ENCODE measurements at regions not wholly inside any gene's neighbourhood (a gene's known extent, or its start where the extent isn't known, plus 50 kb on each side); places are given as distances from the start of the nearest gene placed in this dataset.

- Mint-ChIP-seq H3K36me3 (no peaks in the 10 kb centered on the region), H3K27me3 (no peaks in the 10 kb centered on the region), H3K4me1 (no peaks in the 10 kb centered on the region), H3K4me3 (no peak overlapping the region), H3K9me3 (peaks cover 0 to 6% (median 2%) of the 10 kb centered on the region in 5 donors), H3K27ac (no peak overlapping the region)
- DNase-seq, result no peak
- ChIA-PET POLR2A (interaction anchor here (0.6 kb wide), 1 partner anchor 9 kb away, joined by 3 read pairs; no protein-coding TSS in a partner anchor), CTCF (no interaction called here)
- H3K4me1 ChIP-seq (ENCODE audit: insufficient read depth, low read length), result no peaks in the 10 kb centered on the region
- H3K4me3 ChIP-seq (ENCODE audit: low read length), result no peak overlapping the region
- no peaks in the 10 kb centered on the region for H3K27me3 ChIP-seq (ENCODE audit: insufficient read depth, low read length, poor library complexity, severe bottlenecking)
- no peaks in the 10 kb centered on the region for H3K36me3 ChIP-seq (ENCODE audit: insufficient read depth, low read length)
- H3K9me3 ChIP-seq (ENCODE audit: low read length), result no peaks in the 10 kb centered on the region
- H3K27ac ChIP-seq (ENCODE audit: low read depth, low read length), result no peak overlapping the region
These were observed 201.2 kb upstream of the CDH20 start for GRCh38 chr18:61132031-61132430.

GRCh38 chr18:61133783-61134182 lies 199.4 kb upstream of the CDH20 start:
- no peak for DNase-seq
- Mint-ChIP-seq H3K36me3 (no peaks in the 10 kb centered on the region), H3K27me3 (no peaks in the 10 kb centered on the region), H3K27ac (no peak overlapping the region), H3K9me3 (peaks cover 0 to 5% (median 2%) of the 10 kb centered on the region in 5 donors), H3K4me3 (no peak overlapping the region), H3K4me1 (no peaks in the 10 kb centered on the region)
- ChIA-PET POLR2A (no interaction called here), CTCF (no interaction called here)
- Histone ChIP-seq H3K4me3 (ENCODE audit: low read length) (no peak overlapping the region), H3K36me3 (ENCODE audit: insufficient read depth, low read length) (no peaks in the 10 kb centered on the region), H3K27me3 (ENCODE audit: insufficient read depth, low read length, poor library complexity, severe bottlenecking) (no peaks in the 10 kb centered on the region), H3K4me1 (ENCODE audit: insufficient read depth, low read length) (no peaks in the 10 kb centered on the region), H3K27ac (ENCODE audit: low read depth, low read length) (no peak overlapping the region), H3K9me3 (ENCODE audit: low read length) (no peaks in the 10 kb centered on the region)

- Histone ChIP-seq H3K9me3 (ENCODE audit: low read length) (no peaks in the 10 kb centered on the region), H3K27ac (ENCODE audit: low read depth, low read length) (no peak overlapping the region), H3K27me3 (ENCODE audit: insufficient read depth, low read length, poor library complexity, severe bottlenecking) (no peaks in the 10 kb centered on the region), H3K4me1 (ENCODE audit: insufficient read depth, low read length) (no peaks in the 10 kb centered on the region), H3K36me3 (ENCODE audit: insufficient read depth, low read length) (no peaks in the 10 kb centered on the region), H3K4me3 (ENCODE audit: low read length) (no peak overlapping the region)
- Mint-ChIP-seq H3K4me3 (no peak overlapping the region), H3K36me3 (no peaks in the 10 kb centered on the region), H3K4me1 (no peaks in the 10 kb centered on the region), H3K9me3 (peaks cover 0 to 5% (median 4%) of the 10 kb centered on the region in 5 donors), H3K27ac (no peak overlapping the region), H3K27me3 (no peaks in the 10 kb centered on the region)
- no peak for DNase-seq
- CTCF ChIA-PET, result no interaction called here
- POLR2A ChIA-PET, result no interaction called here
These were observed 196.4 kb upstream of the CDH20 start for GRCh38 chr18:61136711-61137251.

GRCh38 chr18:61141691-61142090 lies 191.5 kb upstream of the CDH20 start:
- H3K4me1 Mint-ChIP-seq, result no peaks in the 10 kb centered on the region
- Histone ChIP-seq H3K36me3 (ENCODE audit: insufficient read depth, low read length) (no peaks in the 10 kb centered on the region), H3K4me1 (ENCODE audit: insufficient read depth, low read length) (no peaks in the 10 kb centered on the region), H3K27ac (ENCODE audit: low read depth, low read length) (no peak overlapping the region), H3K4me3 (ENCODE audit: low read length) (no peak overlapping the region), H3K9me3 (ENCODE audit: low read length) (no peaks in the 10 kb centered on the region), H3K27me3 (ENCODE audit: insufficient read depth, low read length, poor library complexity, severe bottlenecking) (no peaks in the 10 kb centered on the region)
- peaks cover 2 to 10% (median 5%) of the 10 kb centered on the region in 5 donors for H3K9me3 Mint-ChIP-seq
- H3K27ac Mint-ChIP-seq, result no peak overlapping the region
- ChIA-PET POLR2A (no interaction called here), CTCF (no interaction called here)
- H3K27me3 Mint-ChIP-seq, result no peaks in the 10 kb centered on the region
- no peaks in the 10 kb centered on the region for H3K36me3 Mint-ChIP-seq
- no peak overlapping the region for H3K4me3 Mint-ChIP-seq
- DNase-seq, result no peak

- Histone ChIP-seq H3K9me3 (ENCODE audit: low read length) (no peaks in the 10 kb centered on the region), H3K4me3 (ENCODE audit: low read length) (no peak overlapping the region), H3K36me3 (ENCODE audit: insufficient read depth, low read length) (no peaks in the 10 kb centered on the region), H3K4me1 (ENCODE audit: insufficient read depth, low read length) (no peaks in the 10 kb centered on the region), H3K27me3 (ENCODE audit: insufficient read depth, low read length, poor library complexity, severe bottlenecking) (no peaks in the 10 kb centered on the region), H3K27ac (ENCODE audit: low read depth, low read length) (no peak overlapping the region)
- POLR2A ChIA-PET, result no interaction called here
- Mint-ChIP-seq H3K4me1 (no peaks in the 10 kb centered on the region), H3K27me3 (no peaks in the 10 kb centered on the region), H3K4me3 (no peak overlapping the region), H3K27ac (no peak overlapping the region), H3K9me3 (peaks cover 4 to 14% (median 10%) of the 10 kb centered on the region in 5 donors), H3K36me3 (no peaks in the 10 kb centered on the region)
- DNase-seq, result no peak
- CTCF ChIA-PET, result no interaction called here
These were observed 184.9 kb upstream of the CDH20 start for GRCh38 chr18:61148322-61148721.

GRCh38 chr18:61149786-61150185 lies 183.4 kb upstream of the CDH20 start:
- Histone ChIP-seq H3K4me1 (ENCODE audit: insufficient read depth, low read length) (no peaks in the 10 kb centered on the region), H3K4me3 (ENCODE audit: low read length) (no peak overlapping the region), H3K27me3 (ENCODE audit: insufficient read depth, low read length, poor library complexity, severe bottlenecking) (no peaks in the 10 kb centered on the region), H3K27ac (ENCODE audit: low read depth, low read length) (no peak overlapping the region), H3K36me3 (ENCODE audit: insufficient read depth, low read length) (no peaks in the 10 kb centered on the region), H3K9me3 (ENCODE audit: low read length) (no peaks in the 10 kb centered on the region)
- CTCF ChIA-PET, result no interaction called here
- Mint-ChIP-seq H3K36me3 (no peaks in the 10 kb centered on the region), H3K27ac (no peak overlapping the region), H3K9me3 (peaks cover 3 to 13% (median 10%) of the 10 kb centered on the region in 5 donors), H3K27me3 (no peaks in the 10 kb centered on the region), H3K4me3 (no peak overlapping the region), H3K4me1 (no peaks in the 10 kb centered on the region)
- DNase-seq, result no peak
- POLR2A ChIA-PET, result no interaction called here

GRCh38 chr18:61153571-61153970 lies 179.7 kb upstream of the CDH20 start:
- no peaks in the 10 kb centered on the region for H3K36me3 ChIP-seq (ENCODE audit: insufficient read depth, low read length)
- ChIA-PET POLR2A (no interaction called here), CTCF (no interaction called here)
- H3K4me1 ChIP-seq (ENCODE audit: insufficient read depth, low read length), result no peaks in the 10 kb centered on the region
- Mint-ChIP-seq H3K4me3 (no peak overlapping the region), H3K9me3 (peaks cover 0 to 17% (median 7%) of the 10 kb centered on the region in 5 donors), H3K27ac (no peak overlapping the region), H3K27me3 (no peaks in the 10 kb centered on the region), H3K4me1 (no peaks in the 10 kb centered on the region), H3K36me3 (no peaks in the 10 kb centered on the region)
- H3K9me3 ChIP-seq (ENCODE audit: low read length), result no peaks in the 10 kb centered on the region
- no peak overlapping the region for H3K27ac ChIP-seq (ENCODE audit: low read depth, low read length)
- no peaks in the 10 kb centered on the region for H3K27me3 ChIP-seq (ENCODE audit: insufficient read depth, low read length, poor library complexity, severe bottlenecking)
- no peak for DNase-seq
- no peak overlapping the region for H3K4me3 ChIP-seq (ENCODE audit: low read length)

- H3K36me3 Mint-ChIP-seq, result no peaks in the 10 kb centered on the region
- Histone ChIP-seq H3K27ac (ENCODE audit: low read depth, low read length) (no peak overlapping the region), H3K27me3 (ENCODE audit: insufficient read depth, low read length, poor library complexity, severe bottlenecking) (no peaks in the 10 kb centered on the region), H3K9me3 (ENCODE audit: low read length) (no peaks in the 10 kb centered on the region), H3K36me3 (ENCODE audit: insufficient read depth, low read length) (no peaks in the 10 kb centered on the region), H3K4me3 (ENCODE audit: low read length) (no peak overlapping the region), H3K4me1 (ENCODE audit: insufficient read depth, low read length) (no peaks in the 10 kb centered on the region)
- CTCF ChIA-PET, result no interaction called here
- POLR2A ChIA-PET, result no interaction called here
- no peak overlapping the region for H3K4me3 Mint-ChIP-seq
- DNase-seq, result no peak
- H3K27me3 Mint-ChIP-seq, result no peaks in the 10 kb centered on the region
- H3K27ac Mint-ChIP-seq, result no peak overlapping the region
- no peaks in the 10 kb centered on the region for H3K4me1 Mint-ChIP-seq
- peaks cover 0 to 17% (median 7%) of the 10 kb centered on the region in 5 donors for H3K9me3 Mint-ChIP-seq
These were observed 178.4 kb upstream of the CDH20 start for GRCh38 chr18:61154866-61155265.

GRCh38 chr18:61155586-61155985 lies 177.6 kb upstream of the CDH20 start:
- no peak for DNase-seq
- Histone ChIP-seq H3K27ac (ENCODE audit: low read depth, low read length) (no peak overlapping the region), H3K9me3 (ENCODE audit: low read length) (no peaks in the 10 kb centered on the region), H3K27me3 (ENCODE audit: insufficient read depth, low read length, poor library complexity, severe bottlenecking) (no peaks in the 10 kb centered on the region), H3K36me3 (ENCODE audit: insufficient read depth, low read length) (no peaks in the 10 kb centered on the region), H3K4me1 (ENCODE audit: insufficient read depth, low read length) (no peaks in the 10 kb centered on the region), H3K4me3 (ENCODE audit: low read length) (no peak overlapping the region)
- Mint-ChIP-seq H3K27me3 (no peaks in the 10 kb centered on the region), H3K4me3 (no peak overlapping the region), H3K9me3 (peaks cover 0 to 17% (median 7%) of the 10 kb centered on the region in 5 donors), H3K36me3 (no peaks in the 10 kb centered on the region), H3K4me1 (no peaks in the 10 kb centered on the region), H3K27ac (no peak overlapping the region)
- CTCF ChIA-PET, result no interaction called here
- POLR2A ChIA-PET, result no interaction called here
